ENCODE measurements at regions not wholly inside any gene's neighbourhood (a gene's known extent, or its start where the extent isn't known, plus 50 kb on each side); places are given as distances from the start of the nearest gene placed in this dataset.
"Not testable (repeated sequence)": the region's sequence is repeated elsewhere in the genome, so short reads cannot be mapped to it uniquely, and the experiment has no call there.

GRCh38 chr4:171334549-171334948, 478.7 kb upstream of the GALNTL6 start:
- no peak for DNase-seq

- no peak for DNase-seq
Measured at GRCh38 chr4:171308661-171309060, 504.5 kb upstream of the GALNTL6 start.

- DNase-seq = not testable (repeated sequence)
Measured at GRCh38 chr4:171298048-171298718, 515.0 kb upstream of the GALNTL6 start.

GRCh38 chr4:171288816-171289432, 524.3 kb upstream of the GALNTL6 start:
- DNase-seq = no peak

- DNase-seq = no peak
Measured at GRCh38 chr4:171281359-171281758, 531.8 kb upstream of the GALNTL6 start.

GRCh38 chr4:171279131-171279530, 534.1 kb upstream of the GALNTL6 start:
- no peak for DNase-seq

DNA sequence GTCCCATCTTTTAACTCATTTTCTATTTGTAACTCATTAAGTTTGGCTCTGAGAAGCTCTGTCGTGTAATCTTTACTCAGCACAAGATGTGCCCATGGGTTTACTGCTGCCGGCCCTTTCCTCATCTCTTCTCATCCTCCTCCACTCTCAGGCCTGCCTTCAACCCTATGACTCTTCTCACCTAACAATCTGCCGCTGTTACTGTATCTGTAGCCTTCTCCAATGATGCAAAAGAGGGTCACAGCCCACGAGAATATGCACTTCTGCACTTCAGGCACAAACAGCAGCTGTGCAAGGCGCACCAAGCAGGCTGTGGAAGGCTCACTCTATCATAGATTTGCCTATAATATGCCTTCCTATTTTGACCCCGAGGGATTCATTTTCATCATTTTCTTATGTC, 546.5 kb upstream of the GALNTL6 start:
- no peak for DNase-seq

DNA sequence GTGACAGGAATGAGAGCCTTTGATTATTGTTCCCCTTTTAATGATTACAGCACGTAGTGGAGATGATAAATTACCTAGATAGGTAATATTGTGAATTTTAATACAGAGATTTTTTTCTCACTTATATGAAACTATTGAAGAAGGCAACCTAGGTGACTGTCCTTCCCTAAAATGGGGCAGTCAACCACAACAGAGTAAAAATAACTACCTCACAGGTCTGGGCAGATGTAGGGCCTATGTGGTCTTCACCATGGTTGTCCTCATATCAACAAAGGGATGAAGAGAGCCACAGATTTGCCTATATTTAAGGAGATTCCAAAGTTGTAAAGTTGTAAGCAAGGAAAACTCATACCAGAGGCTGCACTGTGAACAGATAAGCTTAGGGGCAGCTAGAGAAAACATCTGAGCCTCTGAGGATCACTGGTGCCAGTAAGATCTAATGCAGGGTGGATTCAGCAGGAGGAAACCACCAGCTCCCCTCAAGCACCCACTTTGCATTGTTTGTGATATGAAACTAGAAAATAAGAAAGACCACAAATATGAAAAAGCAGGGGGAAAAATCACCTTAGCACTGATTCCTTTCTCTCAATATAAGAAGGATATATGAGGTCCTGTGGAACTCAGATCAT, 547.9 kb upstream of the GALNTL6 start:
- no peak for DNase-seq

GRCh38 chr4:171256223-171256622, 557.0 kb upstream of the GALNTL6 start:
- DNase-seq = no peak

GRCh38 chr4:171246948-171247347, 566.3 kb upstream of the GALNTL6 start:
- DNase-seq = no peak

GRCh38 chr4:171242831-171243230, 570.4 kb upstream of the GALNTL6 start:
- DNase-seq = no peak

- DNase-seq = peak; percentile 77
Measured at GRCh38 chr4:171239196-171239595, 574.0 kb upstream of the GALNTL6 start.

- DNase-seq = peak; percentile 78
Measured at GRCh38 chr4:171235521-171235920, 577.7 kb upstream of the GALNTL6 start.

DNA sequence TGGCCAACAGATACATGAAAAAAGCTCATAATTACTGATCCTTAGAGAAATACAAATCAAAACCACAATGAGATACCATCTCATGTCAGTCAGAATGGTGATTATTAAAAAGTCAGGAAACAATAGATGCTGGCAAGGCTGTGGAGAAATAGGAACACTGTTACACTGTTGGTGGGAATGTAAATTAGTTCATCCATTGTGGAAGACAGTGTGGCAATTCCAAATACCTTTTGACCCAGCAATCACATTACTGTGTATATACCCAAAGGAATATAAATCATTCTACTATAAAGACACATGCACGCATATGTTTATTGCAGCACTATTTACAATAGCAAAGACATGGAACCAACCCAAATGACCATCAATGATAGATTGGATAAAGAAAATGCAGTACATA, 583.9 kb upstream of the GALNTL6 start:
- DNase-seq = not testable (repeated sequence)

GRCh38 chr4:171221181-171221580, 592.0 kb upstream of the GALNTL6 start:
- no peak for DNase-seq

DNA sequence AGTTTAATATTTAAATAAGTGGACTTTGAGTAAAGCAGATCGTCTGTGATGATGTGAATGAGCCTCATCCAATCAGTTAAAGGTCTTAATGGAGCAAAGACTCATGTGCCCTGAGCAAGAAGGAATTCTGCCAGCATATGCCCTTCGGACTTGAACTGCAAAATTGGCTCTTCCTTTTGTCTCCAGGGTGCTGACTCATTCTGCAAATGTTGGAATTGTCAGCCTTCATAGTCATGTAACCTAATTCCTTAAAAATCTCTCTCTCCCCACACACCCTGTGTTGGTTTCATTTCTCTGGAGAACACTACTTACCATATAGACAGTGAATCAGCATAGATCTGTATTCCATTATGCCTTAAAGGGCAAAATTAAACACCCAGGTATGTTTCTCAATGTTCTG, 609.8 kb upstream of the GALNTL6 start:
- DNase-seq = no peak

DNA sequence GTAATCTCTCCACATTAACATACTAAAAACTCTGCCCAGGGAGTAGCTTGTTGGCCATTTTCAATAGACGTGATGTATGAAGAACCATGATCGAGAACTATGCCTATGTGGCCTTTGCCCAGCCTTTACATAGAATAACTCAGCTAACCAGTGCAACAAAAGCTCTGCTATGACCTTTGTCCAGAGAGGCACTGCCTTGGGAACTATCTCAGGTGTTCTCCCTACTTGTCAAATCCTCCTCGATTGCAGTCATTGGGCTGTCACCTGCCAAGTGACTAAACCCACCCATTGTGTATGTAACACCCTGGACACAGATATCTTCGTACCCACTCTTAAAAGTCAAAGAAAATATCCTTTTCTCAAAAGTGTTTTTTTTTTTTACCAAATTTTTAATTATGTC, 610.3 kb upstream of the GALNTL6 start:
- no peak for DNase-seq

GRCh38 chr4:171186700-171187099, 626.5 kb upstream of the GALNTL6 start:
- DNase-seq = no peak

DNA sequence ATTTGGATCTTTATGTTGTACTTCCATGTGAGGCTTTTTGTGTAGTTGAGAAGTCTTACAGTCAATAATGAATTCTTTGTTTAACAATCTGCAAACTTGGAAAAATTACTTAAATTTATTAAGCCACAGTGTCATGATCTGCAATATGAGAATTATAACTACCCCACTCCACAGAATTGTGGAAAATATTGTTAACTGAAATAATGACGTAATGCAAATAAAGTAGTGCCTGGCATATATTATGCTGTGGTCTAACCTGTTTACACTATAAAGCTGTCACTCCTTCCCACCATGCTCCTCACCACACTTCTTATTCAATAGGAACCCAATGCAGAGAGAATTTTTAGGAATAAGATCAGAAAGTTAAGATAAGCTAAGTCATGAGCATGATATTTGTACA, 632.1 kb upstream of the GALNTL6 start:
- no peak for DNase-seq

DNA sequence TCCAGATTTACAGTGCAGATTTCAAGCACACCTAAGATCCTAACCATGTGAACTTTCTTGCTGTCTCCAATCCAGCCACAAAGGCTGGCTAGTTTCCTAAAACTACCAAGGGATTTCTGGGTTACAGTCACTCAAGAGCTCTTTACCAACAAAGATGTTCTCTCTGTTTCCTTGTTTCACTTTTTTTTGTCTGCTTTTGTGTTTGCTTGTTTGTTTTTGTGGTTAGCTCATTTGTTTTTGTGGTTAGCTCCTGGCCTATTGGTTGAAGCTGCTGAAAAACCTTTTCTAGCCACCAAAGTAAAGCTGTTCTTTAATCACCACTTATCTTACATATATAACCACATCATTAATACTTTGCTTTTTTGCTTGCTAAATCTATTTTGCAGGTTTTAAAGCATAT, 642.5 kb upstream of the GALNTL6 start:
- no peak for DNase-seq

GRCh38 chr4:171169396-171169795, 643.8 kb upstream of the GALNTL6 start:
- DNase-seq = no peak

DNA sequence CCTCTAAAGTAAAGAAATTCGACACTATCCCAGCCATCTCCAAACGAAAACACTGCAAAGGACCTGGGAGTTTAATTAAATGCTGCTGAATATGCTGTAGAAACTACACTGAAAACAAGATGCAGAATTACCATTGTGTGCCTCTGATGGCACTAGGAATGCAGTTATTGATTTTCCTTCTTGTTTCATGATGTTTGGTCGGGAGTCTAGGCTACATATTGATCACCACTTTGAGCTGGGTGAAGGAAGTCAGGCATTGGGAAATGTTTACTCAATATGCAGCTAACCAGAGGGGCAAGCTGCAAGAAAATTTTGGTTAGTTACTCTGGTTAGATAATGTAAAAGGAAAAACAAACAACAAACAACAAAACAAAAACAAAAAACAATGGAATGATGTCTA, 650.7 kb upstream of the GALNTL6 start:
- no peak for DNase-seq

GRCh38 chr4:171157462-171158082, 655.6 kb upstream of the GALNTL6 start:
- DNase-seq = no peak

GRCh38 chr4:171142639-171143038, 670.6 kb upstream of the GALNTL6 start:
- DNase-seq = no peak

Data from MV-4-11 (cell line).